HCT116 (cell line): ENCODE measurements at regions not wholly inside any gene's neighbourhood (a gene's known extent, or its start where the extent isn't known, plus 50 kb on each side); places are given as distances from the start of the nearest gene placed in this dataset.
A peak's percentile ranks its signal among the peaks of the same experiment; 100 is the strongest.

ENCODE experiments used
- ATAC-seq: fragments of 200-7000 bp; cut with Tn5 transposase; 2 replicates; pipeline ENCODE4 v1.9.1; 2020; ENCODE audit warnings: mild to moderate bottlenecking, moderate library complexity
- BruUV-seq: library from RNA; stranded (reverse); fragments of 400-500 nt; replicated peaks from 2 replicates; lab custom pipeline; 2021; lab: Mats Ljungman, UMichigan
- CTCF ChIA-PET: fragments of 300-600 bp; sonication (Branson Sonifier 250); formaldehyde crosslinking; loops from one replicate; lab custom pipeline; 2021; ENCODE audit warnings: antibody characterized with exemption; lab: Charles Lee
- POLR2A ChIA-PET: fragments of 300-600, 350-600 bp; sonication (Branson Sonifier 250); formaldehyde crosslinking; loops from one replicate; lab custom pipeline; 2021; ENCODE audit warnings: antibody characterized with exemption; lab: Charles Lee
- RAD21 ChIA-PET, 2 experiments: fragments of 300-600 bp; sonication (Branson Sonifier 250); formaldehyde crosslinking; loops; one replicate each; lab custom pipeline; 2023; ENCODE audit warnings: low total read pairs in 2 of 2; ENCODE audit not compliant: uncharacterized antibody in 2 of 2, unreplicated experiment in 2 of 2, low non-redundant PET in 1 of 2; lab: Charles Lee
- DNase-seq: peaks from one replicate; pipeline ENCODE4 v3.0.0-alpha.2; 2010; ENCODE audit warnings: low read depth, low spot score
- H2AFZ ChIP-seq: fragments of 200-600 bp; shearing (Covaris generic), sonication (generic); 2 replicates; pipeline ENCODE4 v1.6.1; 2017; ENCODE audit warnings: low read depth, mixed run types, mixed read lengths, antibody characterized with exemption, low read length; ENCODE audit not compliant: poor library complexity, severe bottlenecking
- H3K27ac ChIP-seq: 2 replicates; pipeline ENCODE4 v1.5.1; 2012; ENCODE audit warnings: low read depth, low read length
- H3K27me3 ChIP-seq: fragments of 200-600 bp; sonication (generic); 2 replicates; pipeline ENCODE4 v1.6.1; 2016; ENCODE audit warnings: mixed run types, low read length, mixed read lengths; ENCODE audit not compliant: insufficient read depth
- H3K36me3 ChIP-seq, 2 experiments: fragments of 200-500 bp in 1 of 2; fragments of 200-600 bp in 1 of 2; sonication (Bioruptor generic) in 1 of 2; sonication (generic) in 1 of 2; 2 replicates each; pipeline versions ENCODE4 v1.5.1 to v1.6.1; 2014 to 2016; ENCODE audit warnings: low read length in 2 of 2, inconsistent platforms in 1 of 2, mixed read lengths in 1 of 2, mixed run types in 1 of 2; ENCODE audit not compliant: insufficient read depth in 2 of 2, control insufficient read depth in 1 of 2
- H3K4me1 ChIP-seq, 2 experiments: fragments of 200-600 bp in 1 of 2; sonication (generic) in 1 of 2; 2 replicates each; pipeline versions ENCODE4 v1.5.1 to v1.6.1; 2012 to 2017; ENCODE audit warnings: low read length in 2 of 2, inconsistent platforms in 1 of 2, mild to moderate bottlenecking in 1 of 2, mixed read lengths in 1 of 2, mixed run types in 1 of 2, moderate library complexity in 1 of 2; ENCODE audit not compliant: insufficient read depth in 2 of 2, control insufficient read depth in 1 of 2
- H3K4me2 ChIP-seq: fragments of 200-600 bp; sonication (generic); 2 replicates; pipeline ENCODE4 v1.6.1; 2017; ENCODE audit warnings: mixed run types, low read length, mixed read lengths
- H3K4me3 ChIP-seq, 2 experiments: fragments of 200-600 bp in 1 of 2; sonication (generic) in 1 of 2; replicated peaks in 1 of 2; 2 replicates each; pipeline ENCODE4 v1.5.1; 2011 to 2016; ENCODE audit warnings: low read length in 2 of 2, control low read depth in 1 of 2, low read depth in 1 of 2, mild to moderate bottlenecking in 1 of 2, mixed read lengths in 1 of 2, mixed run types in 1 of 2
- H3K79me2 ChIP-seq: fragments of 200-600 bp; sonication (generic); 2 replicates; pipeline ENCODE4 v1.6.1; 2017; ENCODE audit warnings: mild to moderate bottlenecking, mixed run types, low read length, moderate library complexity, mixed read lengths; ENCODE audit not compliant: insufficient read depth
- H3K9ac ChIP-seq: fragments of 200-600 bp; sonication (generic); 2 replicates; pipeline ENCODE4 v1.6.1; 2016; ENCODE audit warnings: low read length, mixed read lengths
- H3K9me2 ChIP-seq: fragments of 200-600 bp; sonication (generic), shearing (Covaris generic); 2 replicates; pipeline ENCODE4 v1.6.1; 2017; ENCODE audit warnings: mixed run types, mild to moderate bottlenecking, moderate library complexity; ENCODE audit not compliant: insufficient read depth
- H3K9me3 ChIP-seq, 2 experiments: fragments of 200-500 bp in 1 of 2; fragments of 200-600 bp in 1 of 2; sonication (Bioruptor generic) in 1 of 2; sonication (generic) in 1 of 2; 2 replicates each; pipeline ENCODE4 v1.6.1; 2014 to 2017; ENCODE audit warnings: low read length in 2 of 2, mixed read lengths in 2 of 2, inconsistent platforms in 1 of 2, low read depth in 1 of 2, mild to moderate bottlenecking in 1 of 2, mixed run types in 1 of 2, moderate library complexity in 1 of 2; ENCODE audit not compliant: control insufficient read depth in 1 of 2, insufficient read depth in 1 of 2
- H4K20me1 ChIP-seq: fragments of 200-600 bp; sonication (generic), shearing (Covaris generic); 2 replicates; pipeline ENCODE4 v1.6.1; 2017; ENCODE audit warnings: mixed run types, mild to moderate bottlenecking, moderate library complexity; ENCODE audit not compliant: insufficient read depth
- CBX3 ChIP-seq: IDR thresholded peaks from 2 replicates; pipeline ENCODE4 v1.6.1; 2012; ENCODE audit warnings: low read depth
- CEBPB ChIP-seq: IDR thresholded peaks from 2 replicates; pipeline ENCODE4 v1.6.1; 2012; ENCODE audit warnings: low read depth
- EGR1 ChIP-seq: IDR thresholded peaks from 2 replicates; pipeline ENCODE4 v1.6.1; 2012; ENCODE audit warnings: low read depth
- ELF1 ChIP-seq: IDR thresholded peaks from 2 replicates; pipeline ENCODE4 v1.6.1; 2012; ENCODE audit warnings: low read depth, borderline replicate concordance
- EZH2 ChIP-seq: fragments of 200-600 bp; sonication (generic); IDR thresholded peaks from 2 replicates; pipeline ENCODE4 v1.6.1; 2017; ENCODE audit warnings: antibody characterized with exemption, mixed run types
- EZH2phosphoT487 ChIP-seq: fragments of 200-600 bp; IDR thresholded peaks from 2 replicates; pipeline ENCODE4 v1.6.1; 2018; ENCODE audit warnings: antibody characterized with exemption, borderline replicate concordance
- FOSL1 ChIP-seq: IDR thresholded peaks from 2 replicates; pipeline ENCODE4 v1.6.1; 2012; ENCODE audit warnings: low read depth
- JUND ChIP-seq: IDR thresholded peaks from 2 replicates; pipeline ENCODE4 v1.6.1; 2012
- POLR2A ChIP-seq: IDR thresholded peaks from 2 replicates; pipeline ENCODE4 v1.7.0; 2011; ENCODE audit warnings: borderline replicate concordance; ENCODE audit not compliant: insufficient read depth, insufficient read length; ENCODE audit errors: extremely low read depth
- RAD21 ChIP-seq: IDR thresholded peaks from 2 replicates; pipeline ENCODE4 v1.6.1; 2012; ENCODE audit warnings: low read depth, mild to moderate bottlenecking
- SIN3A ChIP-seq: IDR thresholded peaks from 2 replicates; pipeline ENCODE4 v1.6.1; 2012; ENCODE audit warnings: low read depth
- SP1 ChIP-seq: IDR thresholded peaks from 2 replicates; pipeline ENCODE4 v1.6.1; 2012; ENCODE audit warnings: low read depth
- SRF ChIP-seq: IDR thresholded peaks from 2 replicates; pipeline ENCODE4 v1.6.1; 2012; ENCODE audit warnings: low read depth
- TCF7L2 ChIP-seq: IDR thresholded peaks from 2 replicates; pipeline ENCODE4 v1.7.0; 2011; ENCODE audit warnings: borderline replicate concordance, inconsistent platforms; ENCODE audit not compliant: insufficient read depth, insufficient read length; ENCODE audit errors: extremely low read depth
- YY1 ChIP-seq: IDR thresholded peaks from 2 replicates; pipeline ENCODE4 v1.6.1; 2011; ENCODE audit warnings: low read length, low read depth, moderate library complexity, mild to moderate bottlenecking; ENCODE audit not compliant: insufficient replicate concordance; ENCODE audit errors: extremely low read depth
- ZFX ChIP-seq: fragments of 450-650 bp; IDR thresholded peaks from 2 replicates; pipeline ENCODE4 v1.6.1; 2017
- ZNF274 ChIP-seq: fragments of 200-500 bp; sonication (Bioruptor generic); IDR thresholded peaks from 2 replicates; pipeline ENCODE4 v1.6.1; 2014; ENCODE audit warnings: mild to moderate bottlenecking, low read depth, low read length, inconsistent platforms
- intact Hi-C: fragments of 100-400 bp; cut with micrococcal nuclease; formaldehyde crosslinking; loops from 2 replicates; pipeline ENCODE4 v1.10.0; 2022
- TF ChIP-seq, protein P1 (sequence below), 3 experiments: fragments of 200-600 bp in 1 of 3; sonication (generic) in 1 of 3; IDR thresholded peaks in 2 of 3; conservative IDR thresholded peaks in 1 of 3; 2 replicates each; pipeline ENCODE4 v1.5.1; 2012 to 2017; ENCODE audit warnings: low read depth in 2 of 3, low read length in 2 of 3, antibody characterized with exemption in 1 of 3, borderline replicate concordance in 1 of 3, control low read depth in 1 of 3, mild to moderate bottlenecking in 1 of 3, mixed read lengths in 1 of 3, mixed run types in 1 of 3, moderate library complexity in 1 of 3; ENCODE audit not compliant: insufficient read depth in 1 of 3
- TF ChIP-seq, protein P2 (sequence below): IDR thresholded peaks from 2 replicates; pipeline ENCODE4 v1.6.1; 2012; ENCODE audit warnings: low read depth
- TF ChIP-seq, protein P3 (sequence below): IDR thresholded peaks from 2 replicates; pipeline ENCODE4 v1.6.1; 2012
- TF ChIP-seq, protein P4 (sequence below): IDR thresholded peaks from 2 replicates; pipeline ENCODE4 v1.6.1; 2012

DNA sequence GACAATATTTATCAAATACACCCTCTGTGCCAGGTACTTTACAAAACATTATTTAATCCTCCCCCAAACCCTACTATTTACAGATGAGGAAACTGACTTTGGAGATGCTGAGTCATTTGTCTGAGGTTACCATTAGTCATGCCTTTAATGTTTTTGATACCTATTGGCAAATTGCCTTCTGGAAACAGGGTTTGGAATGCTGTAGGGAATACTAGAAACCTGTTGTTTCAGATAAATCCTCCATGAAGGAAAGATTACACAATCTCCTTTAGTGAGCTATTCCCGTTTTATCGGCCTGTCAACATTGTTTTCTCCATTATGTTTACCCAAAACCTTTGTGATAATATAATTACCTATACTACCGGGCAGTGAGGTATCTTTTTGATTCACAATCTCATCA lies 93.6 kb upstream of the ADGRF1 start:
- BruUV-seq, result no TSS peak
- Histone ChIP-seq H3K9ac (peak overlapping the region; percentile 26), H4K20me1 (no peaks in the 10 kb centered on the region), H3K4me1 (peaks cover 44 to 50% of the 10 kb centered on the region in 2 experiments), H3K9me3 (no peaks in the 10 kb centered on the region), H3K27ac (peak overlapping the region; percentile 48; the same call in 1 of the 2 replicates), H3K36me3 (no peaks in the 10 kb centered on the region), H3K27me3 (no peaks in the 10 kb centered on the region), H3K4me2 (peak overlapping the region; percentile 71), H3K79me2 (no peaks in the 10 kb centered on the region), H3K9me2 (no peaks in the 10 kb centered on the region), H2AFZ (peak overlapping the region; percentile 57), H3K4me3 (peak overlapping the region in 1 of 2 experiments; percentile 35; a peak in 2 of 4 replicates)
- intact Hi-C loops, result loop anchor here (2.0 kb wide), 1 partner anchor 53 kb away; no protein-coding TSS in a partner anchor
- ChIA-PET CTCF (no interaction called here), RAD21 (interaction anchor here in 1 of 2 experiments (1.0 kb wide), 1 partner anchor 33 kb away, joined by 3 read pairs; no protein-coding TSS in a partner anchor), POLR2A (interaction anchor here (0.9 kb wide), 1 partner anchor 11 kb away, joined by 3 read pairs; no protein-coding TSS in a partner anchor)
- peak; percentile 85 for DNase-seq
- ATAC-seq, result peak; percentile 68
- peak; percentile 68; the same call in 1 of the 2 replicates for TF ChIP-seq EGR1
- TF ChIP-seq EZH2phosphoT487, result no peak
- TF ChIP-seq, protein P1, sequence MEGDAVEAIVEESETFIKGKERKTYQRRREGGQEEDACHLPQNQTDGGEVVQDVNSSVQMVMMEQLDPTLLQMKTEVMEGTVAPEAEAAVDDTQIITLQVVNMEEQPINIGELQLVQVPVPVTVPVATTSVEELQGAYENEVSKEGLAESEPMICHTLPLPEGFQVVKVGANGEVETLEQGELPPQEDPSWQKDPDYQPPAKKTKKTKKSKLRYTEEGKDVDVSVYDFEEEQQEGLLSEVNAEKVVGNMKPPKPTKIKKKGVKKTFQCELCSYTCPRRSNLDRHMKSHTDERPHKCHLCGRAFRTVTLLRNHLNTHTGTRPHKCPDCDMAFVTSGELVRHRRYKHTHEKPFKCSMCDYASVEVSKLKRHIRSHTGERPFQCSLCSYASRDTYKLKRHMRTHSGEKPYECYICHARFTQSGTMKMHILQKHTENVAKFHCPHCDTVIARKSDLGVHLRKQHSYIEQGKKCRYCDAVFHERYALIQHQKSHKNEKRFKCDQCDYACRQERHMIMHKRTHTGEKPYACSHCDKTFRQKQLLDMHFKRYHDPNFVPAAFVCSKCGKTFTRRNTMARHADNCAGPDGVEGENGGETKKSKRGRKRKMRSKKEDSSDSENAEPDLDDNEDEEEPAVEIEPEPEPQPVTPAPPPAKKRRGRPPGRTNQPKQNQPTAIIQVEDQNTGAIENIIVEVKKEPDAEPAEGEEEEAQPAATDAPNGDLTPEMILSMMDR (IDR thresholded peaks at IDR 0.05 in 2 of 3, conservative IDR thresholded peaks at IDR 0.05 in 1 of 3; ENCODE audit: borderline replicate concordance in 1 of 3, insufficient read depth in 1 of 3, low read depth in 2 of 3, low read length in 2 of 3), result no peak
- TF ChIP-seq TCF7L2, result peak; percentile 88
- no peak for TF ChIP-seq EZH2
- peak; percentile 22; the same call in 1 of the 2 replicates for TF ChIP-seq ELF1
- TF ChIP-seq CBX3, result peak; percentile 97
- TF ChIP-seq ZNF274, result no peak
- TF ChIP-seq, protein P2, sequence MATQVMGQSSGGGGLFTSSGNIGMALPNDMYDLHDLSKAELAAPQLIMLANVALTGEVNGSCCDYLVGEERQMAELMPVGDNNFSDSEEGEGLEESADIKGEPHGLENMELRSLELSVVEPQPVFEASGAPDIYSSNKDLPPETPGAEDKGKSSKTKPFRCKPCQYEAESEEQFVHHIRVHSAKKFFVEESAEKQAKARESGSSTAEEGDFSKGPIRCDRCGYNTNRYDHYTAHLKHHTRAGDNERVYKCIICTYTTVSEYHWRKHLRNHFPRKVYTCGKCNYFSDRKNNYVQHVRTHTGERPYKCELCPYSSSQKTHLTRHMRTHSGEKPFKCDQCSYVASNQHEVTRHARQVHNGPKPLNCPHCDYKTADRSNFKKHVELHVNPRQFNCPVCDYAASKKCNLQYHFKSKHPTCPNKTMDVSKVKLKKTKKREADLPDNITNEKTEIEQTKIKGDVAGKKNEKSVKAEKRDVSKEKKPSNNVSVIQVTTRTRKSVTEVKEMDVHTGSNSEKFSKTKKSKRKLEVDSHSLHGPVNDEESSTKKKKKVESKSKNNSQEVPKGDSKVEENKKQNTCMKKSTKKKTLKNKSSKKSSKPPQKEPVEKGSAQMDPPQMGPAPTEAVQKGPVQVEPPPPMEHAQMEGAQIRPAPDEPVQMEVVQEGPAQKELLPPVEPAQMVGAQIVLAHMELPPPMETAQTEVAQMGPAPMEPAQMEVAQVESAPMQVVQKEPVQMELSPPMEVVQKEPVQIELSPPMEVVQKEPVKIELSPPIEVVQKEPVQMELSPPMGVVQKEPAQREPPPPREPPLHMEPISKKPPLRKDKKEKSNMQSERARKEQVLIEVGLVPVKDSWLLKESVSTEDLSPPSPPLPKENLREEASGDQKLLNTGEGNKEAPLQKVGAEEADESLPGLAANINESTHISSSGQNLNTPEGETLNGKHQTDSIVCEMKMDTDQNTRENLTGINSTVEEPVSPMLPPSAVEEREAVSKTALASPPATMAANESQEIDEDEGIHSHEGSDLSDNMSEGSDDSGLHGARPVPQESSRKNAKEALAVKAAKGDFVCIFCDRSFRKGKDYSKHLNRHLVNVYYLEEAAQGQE, result no peak
- peak; percentile 98 for TF ChIP-seq CEBPB
- peak; percentile 99 for TF ChIP-seq FOSL1
- TF ChIP-seq, protein P3, sequence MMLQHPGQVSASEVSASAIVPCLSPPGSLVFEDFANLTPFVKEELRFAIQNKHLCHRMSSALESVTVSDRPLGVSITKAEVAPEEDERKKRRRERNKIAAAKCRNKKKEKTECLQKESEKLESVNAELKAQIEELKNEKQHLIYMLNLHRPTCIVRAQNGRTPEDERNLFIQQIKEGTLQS, result peak; percentile 82
- no peak for TF ChIP-seq ZFX
- peak; percentile 34 for TF ChIP-seq YY1
- peak; percentile 98 for TF ChIP-seq JUND
- TF ChIP-seq SRF, result peak; percentile 90
- peak; percentile 37 for TF ChIP-seq RAD21
- TF ChIP-seq SP1, result peak; percentile 97
- TF ChIP-seq, protein P4, sequence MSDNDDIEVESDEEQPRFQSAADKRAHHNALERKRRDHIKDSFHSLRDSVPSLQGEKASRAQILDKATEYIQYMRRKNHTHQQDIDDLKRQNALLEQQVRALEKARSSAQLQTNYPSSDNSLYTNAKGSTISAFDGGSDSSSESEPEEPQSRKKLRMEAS, result peak; percentile 56
- peak; percentile 94 for TF ChIP-seq SIN3A
- no peak for TF ChIP-seq POLR2A
